ENCODE measurements at regions not wholly inside any gene's neighbourhood (a gene's known extent, or its start where the extent isn't known, plus 50 kb on each side); places are given as distances from the start of the nearest gene placed in this dataset.

DNA sequence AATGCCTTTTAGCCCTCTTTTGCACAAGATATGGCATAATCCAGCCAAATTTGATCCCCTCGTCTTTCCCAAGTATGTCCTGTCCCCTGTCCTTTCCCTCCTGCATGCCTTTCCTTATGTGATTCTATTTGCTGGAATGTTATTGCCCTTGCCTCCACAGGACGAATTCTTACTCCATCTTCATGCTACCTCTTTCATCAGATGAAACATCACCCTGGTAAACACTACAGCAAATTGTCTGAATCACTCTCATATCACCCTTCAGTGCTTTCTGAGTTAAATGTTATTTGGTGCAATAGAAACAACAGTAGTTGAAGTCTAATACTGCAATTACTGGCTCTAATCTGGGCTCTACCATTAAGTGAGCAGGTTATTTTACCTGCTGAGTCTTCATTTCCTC, 52.2 kb upstream of the FAT1 start:
- ChIA-PET POLR2A (no interaction called here), CTCF (no interaction called here)
- ATAC-seq (ENCODE audit: low read depth) (no peak), DNase-seq (no peak)
- H3K9me3 Mint-ChIP-seq, result peaks cover 10% of the 10 kb centered on the region
- no peaks in the 10 kb centered on the region for H3K27me3 Mint-ChIP-seq
- H3K27ac Mint-ChIP-seq, result no peak overlapping the region
- TF ChIP-seq, protein P1, sequence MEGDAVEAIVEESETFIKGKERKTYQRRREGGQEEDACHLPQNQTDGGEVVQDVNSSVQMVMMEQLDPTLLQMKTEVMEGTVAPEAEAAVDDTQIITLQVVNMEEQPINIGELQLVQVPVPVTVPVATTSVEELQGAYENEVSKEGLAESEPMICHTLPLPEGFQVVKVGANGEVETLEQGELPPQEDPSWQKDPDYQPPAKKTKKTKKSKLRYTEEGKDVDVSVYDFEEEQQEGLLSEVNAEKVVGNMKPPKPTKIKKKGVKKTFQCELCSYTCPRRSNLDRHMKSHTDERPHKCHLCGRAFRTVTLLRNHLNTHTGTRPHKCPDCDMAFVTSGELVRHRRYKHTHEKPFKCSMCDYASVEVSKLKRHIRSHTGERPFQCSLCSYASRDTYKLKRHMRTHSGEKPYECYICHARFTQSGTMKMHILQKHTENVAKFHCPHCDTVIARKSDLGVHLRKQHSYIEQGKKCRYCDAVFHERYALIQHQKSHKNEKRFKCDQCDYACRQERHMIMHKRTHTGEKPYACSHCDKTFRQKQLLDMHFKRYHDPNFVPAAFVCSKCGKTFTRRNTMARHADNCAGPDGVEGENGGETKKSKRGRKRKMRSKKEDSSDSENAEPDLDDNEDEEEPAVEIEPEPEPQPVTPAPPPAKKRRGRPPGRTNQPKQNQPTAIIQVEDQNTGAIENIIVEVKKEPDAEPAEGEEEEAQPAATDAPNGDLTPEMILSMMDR (IDR thresholded peaks at IDR 0.05), result no peak
- intact Hi-C loops (cut with micrococcal nuclease), result no loop called here
- no peak overlapping the region for H3K4me3 Mint-ChIP-seq
- H3K4me1 Mint-ChIP-seq, result no peaks in the 10 kb centered on the region
- no peaks in the 10 kb centered on the region for H3K36me3 Mint-ChIP-seq (ENCODE audit: low read depth)

DNA sequence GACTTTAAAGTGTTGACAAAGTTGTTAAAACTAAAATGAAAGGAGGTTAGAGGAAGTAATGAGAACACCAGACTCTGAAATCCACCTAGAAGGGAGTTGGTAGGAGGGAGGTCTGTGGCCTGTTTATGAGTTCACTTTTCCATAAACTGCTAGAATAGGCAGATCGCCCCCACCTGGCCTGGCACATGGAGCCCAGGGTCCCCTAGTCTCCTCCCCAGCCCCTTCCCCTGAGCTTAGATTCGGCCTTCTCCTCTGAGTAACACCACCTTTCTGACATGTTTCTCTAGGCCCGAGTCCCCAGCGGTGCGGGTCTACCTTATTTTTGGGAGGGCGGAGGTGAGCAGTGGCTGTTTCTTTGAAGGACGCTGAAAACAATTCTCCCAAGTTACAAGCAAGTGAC, 54.5 kb upstream of the FAT1 start:
- CTCF ChIA-PET, result no interaction called here
- Mint-ChIP-seq H3K27ac (no peak overlapping the region), H3K9me3 (peaks cover 8% of the 10 kb centered on the region), H3K27me3 (no peaks in the 10 kb centered on the region), H3K4me1 (no peaks in the 10 kb centered on the region), H3K36me3 (ENCODE audit: low read depth) (no peaks in the 10 kb centered on the region), H3K4me3 (no peak overlapping the region)
- TF ChIP-seq, protein P1 (IDR thresholded peaks at IDR 0.05), result no peak
- DNase-seq (no peak), ATAC-seq (ENCODE audit: low read depth) (no peak)
- intact Hi-C loops (cut with micrococcal nuclease), result no loop called here
- POLR2A ChIA-PET, result no interaction called here

GRCh38 chr4:186780291-186781031, 56.8 kb upstream of the FAT1 start:
- Mint-ChIP-seq H3K9me3 (peaks cover 8% of the 10 kb centered on the region), H3K27me3 (no peaks in the 10 kb centered on the region), H3K4me1 (no peaks in the 10 kb centered on the region), H3K27ac (no peak overlapping the region), H3K36me3 (ENCODE audit: low read depth) (no peaks in the 10 kb centered on the region), H3K4me3 (no peak overlapping the region)
- DNase-seq, result no peak
- TF ChIP-seq, protein P1 (IDR thresholded peaks at IDR 0.05), result no peak
- intact Hi-C loops (cut with micrococcal nuclease), result no loop called here
- ChIA-PET CTCF (no interaction called here), POLR2A (no interaction called here)
- no peak for ATAC-seq (ENCODE audit: low read depth)

- H3K9me3 Mint-ChIP-seq, result peaks cover 8% of the 10 kb centered on the region
- no peak for DNase-seq
- intact Hi-C loops (cut with micrococcal nuclease), result no loop called here
- H3K36me3 Mint-ChIP-seq (ENCODE audit: low read depth), result no peaks in the 10 kb centered on the region
- H3K27me3 Mint-ChIP-seq, result no peaks in the 10 kb centered on the region
- H3K4me3 Mint-ChIP-seq, result no peak overlapping the region
- H3K4me1 Mint-ChIP-seq, result no peaks in the 10 kb centered on the region
- ChIA-PET POLR2A (no interaction called here), CTCF (no interaction called here)
- ATAC-seq (ENCODE audit: low read depth), result no peak
- H3K27ac Mint-ChIP-seq, result no peak overlapping the region
- TF ChIP-seq, protein P1 (IDR thresholded peaks at IDR 0.05), result no peak
These were observed 57.6 kb upstream of the FAT1 start for GRCh38 chr4:186781032-186781917.

DNA sequence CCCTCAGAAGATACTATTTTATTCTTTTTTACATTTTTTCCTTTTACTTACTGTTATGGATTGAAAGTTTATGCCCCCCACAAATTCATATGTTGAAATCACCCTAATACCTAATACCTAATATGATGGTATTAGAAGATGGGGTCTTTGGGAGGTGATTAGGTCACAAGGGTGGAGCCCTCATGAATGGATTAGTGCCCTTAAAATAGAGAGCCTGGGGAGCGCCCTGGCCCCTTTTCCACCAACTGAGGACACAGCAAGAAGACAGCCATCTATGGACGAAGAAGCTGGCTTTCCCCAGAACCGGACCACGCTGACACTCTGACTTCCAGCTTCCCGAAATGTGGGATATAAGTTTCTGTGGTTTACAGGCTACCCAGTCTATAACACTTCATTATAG, 58.6 kb upstream of the FAT1 start:
- DNase-seq (no peak), ATAC-seq (ENCODE audit: low read depth) (no peak)
- TF ChIP-seq, protein P1 (IDR thresholded peaks at IDR 0.05), result no peak
- H3K4me1 Mint-ChIP-seq, result no peaks in the 10 kb centered on the region
- no peak overlapping the region for H3K27ac Mint-ChIP-seq
- intact Hi-C loops (cut with micrococcal nuclease), result no loop called here
- peaks cover 8% of the 10 kb centered on the region for H3K9me3 Mint-ChIP-seq
- no peaks in the 10 kb centered on the region for H3K36me3 Mint-ChIP-seq (ENCODE audit: low read depth)
- ChIA-PET CTCF (no interaction called here), POLR2A (no interaction called here)
- H3K4me3 Mint-ChIP-seq, result no peak overlapping the region
- H3K27me3 Mint-ChIP-seq, result no peaks in the 10 kb centered on the region
